AG09309 (cell line): ENCODE measurements at regions not wholly inside any gene's neighbourhood (a gene's known extent, or its start where the extent isn't known, plus 50 kb on each side); places are given as distances from the start of the nearest gene placed in this dataset.
A peak's percentile ranks its signal among the peaks of the same experiment; 100 is the strongest.

Experiments used
- DNase-seq: peaks from one replicate; pipeline ENCODE4 v3.0.0-alpha.2; 2010; ENCODE audit warnings: low read depth
- H3K4me3 ChIP-seq: 2 replicates; pipeline ENCODE4 v1.5.1; 2011; ENCODE audit warnings: mild to moderate bottlenecking, low read depth, low read length, moderate library complexity; ENCODE audit not compliant: control insufficient read depth
- CTCF ChIP-seq: IDR thresholded peaks from 2 replicates; pipeline ENCODE4 v1.5.1; 2011; ENCODE audit warnings: mild to moderate bottlenecking, low read depth, low read length, inconsistent platforms; ENCODE audit not compliant: insufficient read depth, control insufficient read depth; ENCODE audit errors: missing control alignments

GRCh38 chr10:10903620-10904019 lies 114.1 kb upstream of the CELF2 start:
- no peak overlapping the region for H3K4me3 ChIP-seq
- no peak for TF ChIP-seq CTCF
- DNase-seq = no peak

DNA sequence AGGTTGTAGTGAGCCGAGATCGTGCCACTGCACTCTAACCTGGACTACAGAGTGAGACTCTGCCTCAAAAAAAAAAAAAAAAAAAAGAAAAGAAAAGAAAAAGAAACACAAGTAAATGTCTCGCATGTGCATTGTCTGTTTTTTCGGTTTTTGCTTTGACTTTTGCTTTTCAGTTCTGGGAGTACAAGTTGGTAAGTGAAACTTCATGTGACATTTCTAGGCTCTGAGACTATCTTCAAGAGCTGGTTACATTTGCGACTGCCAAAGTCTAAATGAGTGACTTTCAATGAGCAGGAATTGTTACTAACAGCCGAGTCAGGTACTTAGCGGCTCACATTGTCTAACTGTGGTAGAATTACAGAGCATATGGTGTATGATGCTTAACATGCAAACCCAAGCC lies 107.0 kb upstream of the CELF2 start:
- no peak for DNase-seq
- no peak overlapping the region for H3K4me3 ChIP-seq
- no peak for TF ChIP-seq CTCF

DNA sequence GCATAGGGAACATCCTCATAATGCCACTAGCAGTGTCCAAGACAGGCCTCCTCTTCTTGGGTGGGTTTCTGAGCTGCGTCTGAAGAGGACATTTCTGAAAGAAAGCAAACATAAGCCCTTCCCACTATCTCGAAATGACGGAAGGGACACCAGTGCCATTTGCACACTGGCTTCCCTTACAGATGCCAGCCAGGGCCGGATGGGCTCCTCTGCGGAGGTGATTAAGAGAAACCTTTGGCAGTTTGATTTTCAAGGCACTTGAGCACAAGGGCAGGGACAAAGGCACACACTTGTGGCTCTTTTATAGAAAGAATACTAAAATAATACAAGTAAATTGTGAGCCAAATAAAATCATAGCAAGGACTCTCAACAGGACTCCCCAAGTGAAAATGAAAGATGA lies 106.6 kb upstream of the CELF2 start:
- TF ChIP-seq CTCF = no peak
- DNase-seq = no peak
- H3K4me3 ChIP-seq = no peak overlapping the region

DNA sequence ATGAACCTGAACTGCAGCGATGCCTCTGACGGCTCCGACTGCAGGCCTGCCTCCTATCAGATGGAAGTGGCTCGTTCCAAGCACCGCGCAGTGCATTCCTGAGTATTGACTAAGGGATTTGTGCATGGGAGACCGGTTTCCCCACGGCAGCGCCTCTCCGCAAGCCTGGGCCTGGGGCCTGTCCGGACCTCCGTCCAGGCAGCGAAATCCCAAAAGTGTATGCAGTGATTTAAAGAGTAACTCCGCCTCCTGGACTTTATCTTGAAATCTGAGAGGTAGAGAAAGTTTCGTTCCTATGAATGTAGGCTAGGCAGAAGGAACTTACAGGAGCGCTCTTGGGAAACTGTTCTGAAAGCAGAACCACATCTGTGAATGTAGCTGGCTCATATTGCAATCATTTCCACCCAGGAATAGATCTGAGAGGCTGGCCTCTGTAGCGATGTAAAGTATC lies 106.2 kb upstream of the CELF2 start:
- TF ChIP-seq CTCF = no peak
- peak overlapping the region; percentile 18 for H3K4me3 ChIP-seq
- peak; percentile 47 for DNase-seq

- H3K4me3 ChIP-seq = no peak overlapping the region
- no peak for DNase-seq
- TF ChIP-seq CTCF = no peak
Measured at GRCh38 chr10:10914144-10914543, 103.5 kb upstream of the CELF2 start.

GRCh38 chr10:10915215-10915614 lies 102.5 kb upstream of the CELF2 start:
- TF ChIP-seq CTCF = no peak
- DNase-seq = no peak
- no peak overlapping the region for H3K4me3 ChIP-seq

DNA sequence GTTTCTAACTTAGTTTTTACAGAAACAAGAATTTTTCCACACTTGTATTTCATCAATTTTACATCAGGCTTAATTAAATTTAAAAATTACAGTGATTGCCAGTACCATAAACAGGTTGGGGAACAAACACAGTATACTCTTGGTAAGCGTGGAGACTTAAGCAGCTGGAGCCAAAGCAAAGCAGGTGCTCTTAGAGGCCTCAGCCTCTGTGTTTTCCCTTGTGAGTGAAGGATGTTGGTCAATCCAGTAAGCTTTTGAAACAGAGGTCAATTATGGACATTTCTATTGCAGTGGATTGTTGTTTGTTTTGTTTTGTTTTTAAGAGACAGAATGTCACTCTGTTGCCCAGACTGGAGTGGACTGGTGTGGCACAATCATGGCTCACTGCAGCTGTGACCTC lies 100.6 kb upstream of the CELF2 start:
- H3K4me3 ChIP-seq = no peak overlapping the region
- no peak for DNase-seq
- no peak for TF ChIP-seq CTCF
